ENCODE measurements at regions not wholly inside any gene's neighbourhood (a gene's known extent, or its start where the extent isn't known, plus 50 kb on each side); places are given as distances from the start of the nearest gene placed in this dataset.
"Not testable (repeated sequence)": the region's sequence is repeated elsewhere in the genome, so short reads cannot be mapped to it uniquely, and the experiment has no call there.

GRCh38 chr5:92560698-92561401, 1020.2 kb downstream of the NR2F1-AS1 start:
- Mint-ChIP-seq H3K4me3 (no peak overlapping the region), H3K4me1 (ENCODE audit: low read depth) (no peaks in the 10 kb centered on the region), H3K27ac (no peak overlapping the region), H3K27me3 (no peaks in the 10 kb centered on the region), H3K36me3 (ENCODE audit: low read depth) (no peaks in the 10 kb centered on the region), H3K9me3 (no peaks in the 10 kb centered on the region)

GRCh38 chr5:92559781-92560180, 1021.2 kb downstream of the NR2F1-AS1 start:
- H3K4me3 Mint-ChIP-seq: no peak overlapping the region

GRCh38 chr5:92559331-92559730, 1021.7 kb downstream of the NR2F1-AS1 start:
- Mint-ChIP-seq H3K27me3 (no peaks in the 10 kb centered on the region), H3K27ac (no peak overlapping the region), H3K36me3 (ENCODE audit: low read depth) (no peaks in the 10 kb centered on the region), H3K4me1 (ENCODE audit: low read depth) (no peaks in the 10 kb centered on the region), H3K4me3 (no peak overlapping the region), H3K9me3 (no peaks in the 10 kb centered on the region)

More at GRCh38 chr5:92559781-92560180, 1021.2 kb downstream of the NR2F1-AS1 start:
- no peaks in the 10 kb centered on the region for H3K36me3 Mint-ChIP-seq (ENCODE audit: low read depth)
- no peaks in the 10 kb centered on the region for H3K27me3 Mint-ChIP-seq
- H3K27ac Mint-ChIP-seq: no peak overlapping the region
- no peaks in the 10 kb centered on the region for H3K9me3 Mint-ChIP-seq
- H3K4me1 Mint-ChIP-seq (ENCODE audit: low read depth): no peaks in the 10 kb centered on the region

- H3K4me1 Mint-ChIP-seq (ENCODE audit: low read depth): no peaks in the 10 kb centered on the region
- no peaks in the 10 kb centered on the region for H3K9me3 Mint-ChIP-seq
Measured at GRCh38 chr5:92556747-92557146, 1024.3 kb downstream of the NR2F1-AS1 start.

GRCh38 chr5:92554447-92555085, 1026.5 kb downstream of the NR2F1-AS1 start:
- Mint-ChIP-seq H3K27me3 (no peaks in the 10 kb centered on the region), H3K4me1 (ENCODE audit: low read depth) (no peaks in the 10 kb centered on the region), H3K27ac (no peak overlapping the region), H3K36me3 (ENCODE audit: low read depth) (no peaks in the 10 kb centered on the region), H3K4me3 (no peak overlapping the region), H3K9me3 (no peaks in the 10 kb centered on the region)

More at GRCh38 chr5:92556747-92557146, 1024.3 kb downstream of the NR2F1-AS1 start:
- H3K27ac Mint-ChIP-seq: no peak overlapping the region
- no peaks in the 10 kb centered on the region for H3K27me3 Mint-ChIP-seq
- no peak overlapping the region for H3K4me3 Mint-ChIP-seq
- no peaks in the 10 kb centered on the region for H3K36me3 Mint-ChIP-seq (ENCODE audit: low read depth)

GRCh38 chr5:92553326-92553725, 1027.7 kb downstream of the NR2F1-AS1 start:
- Mint-ChIP-seq H3K27ac (no peak overlapping the region), H3K4me1 (ENCODE audit: low read depth) (no peaks in the 10 kb centered on the region), H3K36me3 (ENCODE audit: low read depth) (no peaks in the 10 kb centered on the region), H3K27me3 (no peaks in the 10 kb centered on the region), H3K4me3 (no peak overlapping the region), H3K9me3 (no peaks in the 10 kb centered on the region)

GRCh38 chr5:92552206-92553160, 1028.5 kb downstream of the NR2F1-AS1 start:
- Mint-ChIP-seq H3K36me3 (ENCODE audit: low read depth) (no peaks in the 10 kb centered on the region), H3K4me1 (ENCODE audit: low read depth) (no peaks in the 10 kb centered on the region), H3K9me3 (no peaks in the 10 kb centered on the region), H3K27me3 (no peaks in the 10 kb centered on the region), H3K4me3 (no peak overlapping the region), H3K27ac (no peak overlapping the region)

GRCh38 chr5:92548346-92548745, 1032.7 kb downstream of the NR2F1-AS1 start:
- Mint-ChIP-seq H3K9me3 (no peaks in the 10 kb centered on the region), H3K36me3 (ENCODE audit: low read depth) (no peaks in the 10 kb centered on the region), H3K27ac (no peak overlapping the region), H3K27me3 (no peaks in the 10 kb centered on the region), H3K4me3 (no peak overlapping the region), H3K4me1 (ENCODE audit: low read depth) (no peaks in the 10 kb centered on the region)

- Mint-ChIP-seq H3K4me1 (ENCODE audit: low read depth) (no peaks in the 10 kb centered on the region), H3K27ac (no peak overlapping the region), H3K9me3 (peaks cover 4% of the 10 kb centered on the region), H3K27me3 (no peaks in the 10 kb centered on the region), H3K36me3 (ENCODE audit: low read depth) (no peaks in the 10 kb centered on the region), H3K4me3 (no peak overlapping the region)
Measured at GRCh38 chr5:92544596-92544995, 1036.4 kb downstream of the NR2F1-AS1 start.

- Mint-ChIP-seq H3K27me3 (no peaks in the 10 kb centered on the region), H3K27ac (no peak overlapping the region), H3K4me3 (no peak overlapping the region), H3K9me3 (peaks cover 4% of the 10 kb centered on the region), H3K4me1 (ENCODE audit: low read depth) (no peaks in the 10 kb centered on the region), H3K36me3 (ENCODE audit: low read depth) (no peaks in the 10 kb centered on the region)
Measured at GRCh38 chr5:92544036-92544435, 1037.0 kb downstream of the NR2F1-AS1 start.

- no peak overlapping the region for H3K4me3 Mint-ChIP-seq
- no peak overlapping the region for H3K27ac Mint-ChIP-seq
- no peaks in the 10 kb centered on the region for H3K36me3 Mint-ChIP-seq (ENCODE audit: low read depth)
- no peaks in the 10 kb centered on the region for H3K4me1 Mint-ChIP-seq (ENCODE audit: low read depth)
- H3K27me3 Mint-ChIP-seq: no peaks in the 10 kb centered on the region
- H3K9me3 Mint-ChIP-seq: peaks cover 4% of the 10 kb centered on the region
Measured at GRCh38 chr5:92543201-92543600, 1037.8 kb downstream of the NR2F1-AS1 start.

- not testable (repeated sequence) for H3K36me3 Mint-ChIP-seq (ENCODE audit: low read depth); H3K27me3 Mint-ChIP-seq; H3K9me3 Mint-ChIP-seq; H3K4me1 Mint-ChIP-seq (ENCODE audit: low read depth); H3K4me3 Mint-ChIP-seq; H3K27ac Mint-ChIP-seq
Measured at GRCh38 chr5:92542017-92542416, 1039.0 kb downstream of the NR2F1-AS1 start.

GRCh38 chr5:92527311-92528078, 1053.5 kb downstream of the NR2F1-AS1 start:
- Mint-ChIP-seq H3K36me3 (ENCODE audit: low read depth) (no peaks in the 10 kb centered on the region), H3K4me3 (no peak overlapping the region), H3K27ac (no peak overlapping the region), H3K27me3 (no peaks in the 10 kb centered on the region), H3K4me1 (ENCODE audit: low read depth) (no peaks in the 10 kb centered on the region), H3K9me3 (no peaks in the 10 kb centered on the region)

- Mint-ChIP-seq H3K4me3 (no peak overlapping the region), H3K4me1 (ENCODE audit: low read depth) (no peaks in the 10 kb centered on the region), H3K27ac (no peak overlapping the region), H3K9me3 (peaks cover 4% of the 10 kb centered on the region), H3K27me3 (no peaks in the 10 kb centered on the region), H3K36me3 (ENCODE audit: low read depth) (no peaks in the 10 kb centered on the region)
Measured at GRCh38 chr5:92525131-92525530, 1055.9 kb downstream of the NR2F1-AS1 start.

Data from stimulated activated naive CD8-positive, alpha-beta T cell treated with anti-CD3 and anti-CD28 coated beads, Interleukin-15, Interleukin-2, amounts not matched to agents 100 ng/mL and 50 ng/mL, for 24 hours (primary cell).